NCI-H2107 treated with DMSO at 0.1 percent for 48 hours (cell line): ENCODE measurements at regions not wholly inside any gene's neighbourhood (a gene's known extent, or its start where the extent isn't known, plus 50 kb on each side); places are given as distances from the start of the nearest gene placed in this dataset.
A peak's percentile ranks its signal among the peaks of the same experiment; 100 is the strongest.
"Not testable (repeated sequence)": the region's sequence is repeated elsewhere in the genome, so short reads cannot be mapped to it uniquely, and the experiment has no call there.

Experiments
- DNase-seq: peaks from one replicate; lab custom pipeline; 2025; ENCODE audit not compliant: unreplicated experiment; lab: John Stamatoyannopoulos, UW

GRCh38 chr14:70269582-70269981 is 80.8 kb upstream of the SLC8A3 start:
- DNase-seq, result no peak

GRCh38 chr14:70268760-70269159 is 80.0 kb upstream of the SLC8A3 start:
- peak; percentile 43 for DNase-seq

- DNase-seq, result no peak
Observed at GRCh38 chr14:70266157-70266556, 77.4 kb upstream of the SLC8A3 start.

- DNase-seq, result no peak
Observed at GRCh38 chr14:70265422-70265821, 76.7 kb upstream of the SLC8A3 start.

GRCh38 chr14:70259420-70259819 is 70.7 kb upstream of the SLC8A3 start:
- no peak for DNase-seq

- DNase-seq, result peak; percentile 76
Observed at GRCh38 chr14:70257526-70257925, 68.8 kb upstream of the SLC8A3 start.

- no peak for DNase-seq
Observed at GRCh38 chr14:70256601-70257000, 67.8 kb upstream of the SLC8A3 start.

GRCh38 chr14:70255071-70256057 is 66.6 kb upstream of the SLC8A3 start:
- not testable (repeated sequence) for DNase-seq

GRCh38 chr14:70254476-70254961 is 65.8 kb upstream of the SLC8A3 start:
- DNase-seq, result no peak

- DNase-seq, result not testable (repeated sequence)
Observed at GRCh38 chr14:70253547-70253946, 64.8 kb upstream of the SLC8A3 start.

- no peak for DNase-seq
Observed at GRCh38 chr14:70245026-70245425, 56.3 kb upstream of the SLC8A3 start.

GRCh38 chr14:70239802-70240201 is 51.1 kb upstream of the SLC8A3 start:
- DNase-seq, result no peak

- not testable (repeated sequence) for DNase-seq
Observed at GRCh38 chr14:70238635-70239034, 49.9 kb upstream of the SLC8A3 start.
